ENCODE measurements at regions not wholly inside any gene's neighbourhood (a gene's known extent, or its start where the extent isn't known, plus 50 kb on each side); places are given as distances from the start of the nearest gene placed in this dataset.

- TF ChIP-seq POLR2A (IDR thresholded peaks at IDR 0.05) (no peak), CTCF (IDR thresholded peaks at IDR 0.05) (no peak), POLR2AphosphoS5 (IDR thresholded peaks at IDR 0.05) (no peak)
Measured at GRCh38 chr7:144987686-144988085, 151.8 kb upstream of the TPK1 start.

Measured in breast epithelium (tissue), 3 donors.